Suprapubic skin (tissue), 4 donors: ENCODE measurements at regions not wholly inside any gene's neighbourhood (a gene's known extent, or its start where the extent isn't known, plus 50 kb on each side); places are given as distances from the start of the nearest gene placed in this dataset.

ENCODE experiments used
- DNase-seq, 2 donors: peaks; one replicate each; pipeline ENCODE4 v3.0.0-alpha.2; 2019; ENCODE audit warnings: low spot score in 2 of 2
- H3K27ac ChIP-seq: fragments of 200-600 bp; sonication (generic); one replicate; pipeline ENCODE4 v1.5.1; 2019
- H3K27me3 ChIP-seq: fragments of 200-600 bp; sonication (generic); one replicate; pipeline ENCODE4 v1.5.1; 2019
- H3K36me3 ChIP-seq: fragments of 200-600 bp; sonication (generic); one replicate; pipeline ENCODE4 v1.5.1; 2019
- H3K4me1 ChIP-seq: fragments of 200-600 bp; sonication (generic); one replicate; pipeline ENCODE4 v1.5.1; 2019
- H3K4me3 ChIP-seq: fragments of 200-600 bp; sonication (generic); one replicate; pipeline ENCODE4 v1.5.1; 2019; ENCODE audit warnings: mild to moderate bottlenecking
- H3K9me3 ChIP-seq: fragments of 200-600 bp; sonication (generic); one replicate; pipeline ENCODE4 v1.5.1; 2019
- CTCF ChIP-seq, 2 donors: fragments of 200-600 bp in 1 of 2; fragments of 450-650 bp in 1 of 2; sonication (generic) in 1 of 2; IDR thresholded peaks; one replicate each; pipeline ENCODE4 v1.5.1; 2016 to 2019; ENCODE audit warnings: antibody characterized with exemption in 2 of 2, mild to moderate bottlenecking in 1 of 2, moderate library complexity in 1 of 2
- EP300 ChIP-seq: sonication (generic); formaldehyde crosslinking; IDR thresholded peaks from one replicate; pipeline ENCODE4 v1.6.1; 2017; ENCODE audit warnings: antibody characterized with exemption
- POLR2A ChIP-seq, 2 donors: fragments of 450-650 bp; IDR thresholded peaks; one replicate each; pipeline ENCODE4 v1.6.1; 2017; ENCODE audit warnings: antibody characterized with exemption in 2 of 2, mild to moderate bottlenecking in 2 of 2, moderate library complexity in 2 of 2
- POLR2AphosphoS5 ChIP-seq, 3 donors: sonication (generic); formaldehyde crosslinking; IDR thresholded peaks; one replicate each; pipeline ENCODE4 v1.6.1; 2017; ENCODE audit warnings: antibody characterized with exemption in 3 of 3
- WGBS: methylation state at CpG from one replicate; pipeline ENCODE4 v1.1.5; 2018; 5-methylcytosine and 5-hydroxymethylcytosine counted together

GRCh38 chr13:22286338-22286737 lies 615.5 kb downstream of the FGF9 start:
- no peak overlapping the region for H3K27ac ChIP-seq
- 73% methylated on average over 4 of the region's 4 CpGs for WGBS
- H3K27me3 ChIP-seq: no peaks in the 10 kb centered on the region
- no peak overlapping the region for H3K4me3 ChIP-seq
- H3K4me1 ChIP-seq: no peaks in the 10 kb centered on the region
- no peaks in the 10 kb centered on the region for H3K36me3 ChIP-seq
- no peak for TF ChIP-seq POLR2A (IDR thresholded peaks at IDR 0.05)
- TF ChIP-seq EP300: no peak
- TF ChIP-seq CTCF (IDR thresholded peaks at IDR 0.05): no peak
- TF ChIP-seq POLR2AphosphoS5 (IDR thresholded peaks at IDR 0.05): no peak
- no peak for DNase-seq
- H3K9me3 ChIP-seq: no peaks in the 10 kb centered on the region

DNA sequence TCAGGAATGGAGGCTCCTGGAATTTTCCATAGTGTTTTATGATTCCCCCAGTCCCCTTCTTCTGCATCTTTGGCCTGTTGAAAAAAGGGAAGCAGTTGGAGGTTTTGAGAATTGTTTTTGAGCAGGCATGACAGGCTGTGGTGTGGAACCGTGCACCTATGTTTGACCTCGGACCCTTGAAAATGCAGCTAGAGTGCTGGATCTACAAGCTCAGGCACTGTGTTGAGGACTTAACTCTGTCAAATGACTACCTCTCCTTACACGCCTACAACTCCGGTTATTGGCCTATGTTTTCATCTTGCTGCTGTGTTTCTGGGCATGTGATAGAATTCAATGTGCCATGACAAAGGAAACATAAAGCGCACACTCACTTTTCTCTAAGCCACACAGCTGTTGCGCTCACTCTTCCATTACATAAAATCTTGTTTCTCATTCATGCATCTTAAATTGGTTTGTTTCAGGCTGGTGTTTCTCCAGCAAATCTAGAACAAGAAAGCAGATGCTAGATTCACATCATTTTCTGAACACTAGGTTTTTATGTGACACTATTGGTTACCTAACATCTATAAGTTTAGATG lies 616.6 kb downstream of the FGF9 start:
- Histone ChIP-seq H3K9me3 (no peaks in the 10 kb centered on the region), H3K4me3 (no peak overlapping the region), H3K36me3 (no peaks in the 10 kb centered on the region), H3K27me3 (no peaks in the 10 kb centered on the region), H3K4me1 (no peaks in the 10 kb centered on the region), H3K27ac (no peak overlapping the region)
- TF ChIP-seq CTCF (IDR thresholded peaks at IDR 0.05): no peak
- TF ChIP-seq POLR2A (IDR thresholded peaks at IDR 0.05): no peak
- 97% methylated on average over 6 of the region's 6 CpGs for WGBS
- no peak for DNase-seq

GRCh38 chr13:22288496-22288895 lies 617.6 kb downstream of the FGF9 start:
- Histone ChIP-seq H3K4me3 (no peak overlapping the region), H3K9me3 (no peaks in the 10 kb centered on the region), H3K27ac (no peak overlapping the region), H3K36me3 (no peaks in the 10 kb centered on the region), H3K4me1 (no peaks in the 10 kb centered on the region), H3K27me3 (no peaks in the 10 kb centered on the region)
- DNase-seq: no peak
- WGBS: 79% methylated on average over 4 of the region's 4 CpGs
- TF ChIP-seq CTCF (IDR thresholded peaks at IDR 0.05): no peak
- no peak for TF ChIP-seq EP300
- TF ChIP-seq POLR2A (IDR thresholded peaks at IDR 0.05): no peak
- no peak for TF ChIP-seq POLR2AphosphoS5 (IDR thresholded peaks at IDR 0.05)

DNA sequence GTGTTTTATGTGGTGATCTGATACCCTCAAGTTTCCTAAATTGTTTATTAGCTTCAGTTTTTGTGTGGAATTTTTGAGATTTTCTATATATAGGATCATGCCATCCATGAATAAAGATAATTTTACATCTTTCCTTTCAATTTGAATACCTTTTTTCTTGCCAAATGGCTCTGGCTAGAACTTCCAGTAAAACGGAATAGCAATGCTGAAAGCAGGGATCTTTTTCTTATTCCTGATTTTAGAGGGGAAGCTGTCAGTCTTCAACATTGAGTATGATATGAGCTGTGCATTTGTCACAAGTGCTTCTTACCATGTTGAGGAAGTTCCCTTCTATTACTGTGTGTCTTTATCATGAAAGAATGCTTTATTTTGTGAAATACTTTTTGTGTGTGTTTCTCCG lies 618.8 kb downstream of the FGF9 start:
- 63% methylated on average over 2 of the region's 2 CpGs for WGBS
- H3K27me3 ChIP-seq: no peaks in the 10 kb centered on the region

DNA sequence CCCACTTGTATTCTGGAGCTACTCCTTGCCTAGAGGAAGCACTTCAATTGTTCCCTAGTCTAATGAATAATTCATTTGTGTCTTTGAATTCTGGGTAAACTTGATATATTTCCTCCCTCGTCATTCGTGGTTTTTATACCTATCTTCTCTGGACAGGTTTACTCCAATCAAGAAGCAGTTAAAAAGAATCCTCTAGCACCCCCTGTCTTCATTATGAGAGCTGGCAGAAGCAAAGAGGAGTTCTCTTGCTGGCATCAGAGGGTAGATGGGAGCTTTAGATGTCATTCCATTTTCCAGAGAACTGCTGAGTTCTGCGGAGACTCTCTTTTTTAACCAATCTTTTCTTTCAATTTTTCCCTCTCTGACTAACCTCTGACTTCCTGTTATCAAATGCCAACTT lies 627.7 kb downstream of the FGF9 start:
- H3K9me3 ChIP-seq: no peaks in the 10 kb centered on the region
- DNase-seq: no peak
- H3K27ac ChIP-seq: no peak overlapping the region
- H3K4me3 ChIP-seq: no peak overlapping the region
- H3K4me1 ChIP-seq: no peaks in the 10 kb centered on the region
- H3K27me3 ChIP-seq: no peaks in the 10 kb centered on the region
- 84% methylated on average over 3 of the region's 3 CpGs for WGBS
- H3K36me3 ChIP-seq: no peaks in the 10 kb centered on the region
- TF ChIP-seq POLR2A (IDR thresholded peaks at IDR 0.05): no peak
- no peak for TF ChIP-seq CTCF (IDR thresholded peaks at IDR 0.05)
- no peak for TF ChIP-seq POLR2AphosphoS5 (IDR thresholded peaks at IDR 0.05)
- no peak for TF ChIP-seq EP300

More for the DNA sequence above, 618.8 kb downstream of the FGF9 start:
- no peaks in the 10 kb centered on the region for H3K4me1 ChIP-seq
- TF ChIP-seq CTCF (IDR thresholded peaks at IDR 0.05): no peak
- TF ChIP-seq EP300: no peak
- no peak for TF ChIP-seq POLR2A (IDR thresholded peaks at IDR 0.05)
- no peak for TF ChIP-seq POLR2AphosphoS5 (IDR thresholded peaks at IDR 0.05)
- no peaks in the 10 kb centered on the region for H3K9me3 ChIP-seq
- no peak for DNase-seq
- H3K36me3 ChIP-seq: no peaks in the 10 kb centered on the region
- H3K27ac ChIP-seq: no peak overlapping the region
- H3K4me3 ChIP-seq: no peak overlapping the region
